ENCODE measurements at regions not wholly inside any gene's neighbourhood (a gene's known extent, or its start where the extent isn't known, plus 50 kb on each side); places are given as distances from the start of the nearest gene placed in this dataset.

- no peak for ATAC-seq
Measured at GRCh38 chr15:98561169-98561941, 87.0 kb upstream of the IGF1R start.

- ATAC-seq: peak; percentile 88
Measured at GRCh38 chr15:98562331-98562937, 85.9 kb upstream of the IGF1R start.

DNA sequence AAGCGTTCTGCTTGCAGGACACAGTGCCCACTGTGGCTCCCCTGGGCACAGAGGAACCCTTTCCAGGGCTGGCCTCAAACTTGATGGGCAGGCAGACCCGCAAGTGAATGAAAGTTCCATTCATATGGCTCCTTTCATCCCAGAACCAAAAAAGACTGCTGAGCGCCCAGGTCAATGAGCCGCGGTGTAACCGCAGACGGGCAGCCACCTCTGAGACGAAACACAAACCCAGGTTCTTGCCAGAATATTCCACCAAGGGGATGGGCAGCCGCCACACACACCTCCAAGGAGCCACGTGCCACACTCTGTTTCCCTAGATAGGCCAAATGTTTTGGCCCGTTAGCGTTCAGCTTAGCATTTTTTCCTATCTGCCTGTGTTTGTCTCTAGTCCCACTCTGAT lies 82.8 kb upstream of the IGF1R start:
- ATAC-seq: no peak

DNA sequence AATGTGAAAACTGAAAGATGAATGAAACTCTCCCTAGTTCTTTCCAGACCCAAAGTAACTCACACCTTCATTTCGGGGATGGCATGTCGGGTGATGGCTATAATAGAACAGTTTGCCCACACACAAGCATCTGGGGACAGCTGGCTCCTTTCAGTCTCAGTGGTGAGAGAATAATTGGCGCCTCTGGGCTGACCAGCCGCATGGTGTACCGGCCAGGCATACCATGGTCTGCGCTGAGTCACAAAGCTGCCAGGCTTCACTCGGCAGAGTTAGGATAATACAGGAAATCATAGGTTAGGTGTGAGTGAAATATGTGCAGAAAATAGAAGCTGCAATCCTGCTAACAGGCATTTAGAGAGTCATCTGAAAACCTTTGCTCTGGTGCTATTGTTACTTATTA lies 80.4 kb upstream of the IGF1R start:
- no peak for ATAC-seq

GRCh38 chr15:98568382-98569017 lies 79.8 kb upstream of the IGF1R start:
- no peak for ATAC-seq

DNA sequence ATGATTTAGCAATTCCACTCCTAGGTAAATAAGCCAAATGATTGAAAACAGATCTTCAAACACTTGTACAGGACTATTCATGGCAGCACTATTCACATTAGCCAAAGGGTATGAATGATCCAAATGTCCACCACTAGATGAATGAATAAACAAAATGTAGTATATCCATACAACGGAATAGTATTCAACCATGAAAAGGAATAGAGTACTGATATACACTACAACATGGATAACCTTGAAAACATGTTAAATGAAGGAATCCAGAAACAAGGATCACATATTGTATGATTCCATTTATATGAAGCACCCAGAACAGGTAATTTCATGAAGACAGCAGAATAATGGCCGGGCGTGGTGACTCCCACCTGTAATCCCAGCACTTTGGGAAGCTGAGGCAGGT lies 78.2 kb upstream of the IGF1R start:
- ATAC-seq: no peak

- ATAC-seq: no peak
Measured at GRCh38 chr15:98580572-98580971, 67.8 kb upstream of the IGF1R start.

DNA sequence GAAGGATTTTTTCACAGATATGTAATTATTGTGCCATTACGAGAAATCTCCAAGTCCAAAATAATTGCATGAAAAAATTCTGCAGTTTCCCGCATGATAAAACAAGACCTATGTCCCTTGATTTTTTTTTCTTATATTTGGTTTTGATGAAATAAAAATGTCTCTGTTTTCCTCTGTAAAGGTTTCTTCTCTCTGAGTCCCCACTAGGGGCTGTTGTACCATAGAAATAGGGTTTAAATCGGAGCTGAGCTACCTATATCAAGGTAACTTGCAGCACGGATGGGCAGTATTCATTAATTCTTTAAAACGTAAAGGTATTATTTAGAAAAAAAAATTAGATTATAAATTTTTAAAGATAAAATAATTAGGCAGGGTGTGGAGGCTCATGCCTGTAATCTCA lies 66.6 kb upstream of the IGF1R start:
- no peak for ATAC-seq

GRCh38 chr15:98582900-98583554 lies 65.3 kb upstream of the IGF1R start:
- no peak for ATAC-seq

- ATAC-seq: no peak
Measured at GRCh38 chr15:98583771-98584430, 64.4 kb upstream of the IGF1R start.

DNA sequence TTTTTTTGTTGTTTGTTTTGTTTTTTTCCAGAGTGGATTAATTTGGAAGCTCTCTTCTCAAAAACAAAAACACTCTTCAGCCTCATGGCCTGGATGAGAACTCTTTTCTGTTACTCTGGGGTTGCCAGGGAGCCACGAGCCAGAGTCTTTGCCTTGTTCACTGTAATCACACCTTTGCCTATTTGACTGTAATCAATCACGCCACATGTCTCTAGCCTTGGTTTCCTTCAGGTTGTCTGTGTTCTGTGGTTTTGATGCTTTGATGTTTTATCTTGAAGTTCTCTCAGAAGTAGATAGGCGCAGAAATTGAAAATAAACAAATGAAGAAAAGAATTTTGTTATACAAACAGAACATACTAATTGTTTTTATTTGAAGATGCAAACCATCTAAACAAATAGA lies 62.3 kb upstream of the IGF1R start:
- ATAC-seq: no peak

GRCh38 chr15:98592136-98592535 lies 56.2 kb upstream of the IGF1R start:
- no peak for ATAC-seq

GRCh38 chr15:98596131-98596530 lies 52.2 kb upstream of the IGF1R start:
- no peak for ATAC-seq

DNA sequence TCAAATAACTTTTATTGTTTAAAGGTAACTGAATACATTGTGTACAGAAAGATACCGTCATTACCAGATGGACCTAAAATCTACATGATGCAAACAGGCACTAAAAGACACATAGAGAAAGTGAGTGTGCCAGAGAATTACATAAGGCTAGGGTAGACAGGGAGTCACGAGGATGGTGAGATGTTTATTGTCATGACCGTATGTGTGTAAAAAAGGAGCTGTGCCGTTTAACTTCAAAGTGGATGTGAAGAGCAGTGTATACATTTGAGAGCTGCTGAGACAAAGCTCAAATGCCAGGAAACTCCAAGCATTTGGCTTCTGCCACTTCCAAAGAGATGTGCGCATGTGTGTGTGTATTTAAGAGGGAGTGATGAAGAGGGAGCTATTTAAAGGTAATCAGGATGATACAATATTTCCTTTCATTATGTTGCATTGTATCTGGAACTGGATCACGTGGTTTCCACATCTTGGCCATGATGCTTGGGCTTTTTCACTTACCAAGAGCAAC lies 51.4 kb upstream of the IGF1R start:
- ATAC-seq: no peak

DNA sequence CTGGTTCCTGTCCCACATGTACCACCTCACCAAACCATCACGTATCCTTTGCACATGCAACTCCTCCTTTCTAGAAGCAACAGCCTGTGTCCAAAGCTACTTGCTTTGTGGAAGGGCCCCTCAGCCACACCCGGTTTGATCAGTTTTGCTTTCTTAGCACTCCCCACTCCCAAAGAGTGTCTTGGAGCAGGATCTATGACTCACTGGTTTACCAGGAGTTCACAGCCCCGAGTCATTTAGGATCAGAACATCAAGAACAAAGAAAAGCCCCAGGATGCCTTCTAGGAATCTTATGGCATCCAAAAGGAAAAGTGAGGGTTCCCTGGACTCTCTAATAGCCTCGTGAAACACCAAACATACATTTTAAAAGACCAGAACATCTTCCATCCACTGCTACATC lies 50.7 kb upstream of the IGF1R start:
- peak; percentile 50 for ATAC-seq
